SK-N-SH (cell line): ENCODE measurements at regions not wholly inside any gene's neighbourhood (a gene's known extent, or its start where the extent isn't known, plus 50 kb on each side); places are given as distances from the start of the nearest gene placed in this dataset.

ENCODE experiments used
- CTCF ChIA-PET: fragments of 300-600, 350-600 bp; formaldehyde crosslinking; extraction: SDS; loops from one replicate; lab custom pipeline; 2021; lab: Yijun Ruan, JAX
- POLR2A ChIA-PET: fragments of 350-600 bp; sonication (Branson Sonifier 250); formaldehyde crosslinking; extraction: SDS; loops from one replicate; lab custom pipeline; 2020; ENCODE audit warnings: antibody characterized with exemption, inconsistent platforms; lab: Yijun Ruan, JAX
- DNase-seq: peaks from one replicate; pipeline ENCODE4 v3.0.0; 2012
- H2AFZ ChIP-seq: fragments of 200-600 bp; sonication (generic); 2 replicates; pipeline ENCODE4 v1.8.1; 2016; ENCODE audit warnings: antibody characterized with exemption, mild to moderate bottlenecking, low read depth
- H3F3A ChIP-seq: fragments of 200-600 bp; sonication (generic); replicated peaks from 2 replicates; pipeline ENCODE3; 2016; ENCODE audit warnings: antibody characterized with exemption, mild to moderate bottlenecking; ENCODE audit not compliant: insufficient read depth
- H3K27ac ChIP-seq, 2 experiments: fragments of 200-500 bp in 1 of 2; fragments of 200-600 bp in 1 of 2; sonication (Bioruptor generic) in 1 of 2; sonication (generic), shearing (Covaris generic) in 1 of 2; 2 replicates each; pipeline versions ENCODE4 v1.5.1 to v1.6.1; 2014 to 2016; ENCODE audit warnings: low read depth in 2 of 2, inconsistent platforms in 1 of 2, low read length in 1 of 2, mild to moderate bottlenecking in 1 of 2, mixed read lengths in 1 of 2
- H3K27me3 ChIP-seq: fragments of 200-600 bp; sonication (generic), shearing (Covaris generic); 2 replicates; pipeline ENCODE4 v1.6.1; 2016; ENCODE audit warnings: mixed run types; ENCODE audit not compliant: insufficient read depth
- H3K36me3 ChIP-seq, 2 experiments: fragments of 200-500 bp in 1 of 2; fragments of 200-600 bp in 1 of 2; sonication (Bioruptor generic) in 1 of 2; sonication (generic) in 1 of 2; replicated peaks in 1 of 2; 2 replicates each; pipeline versions ENCODE3 to v1.5.1; 2014 to 2016; ENCODE audit warnings: low read length in 1 of 2, mild to moderate bottlenecking in 1 of 2; ENCODE audit not compliant: insufficient read depth in 2 of 2, control insufficient read depth in 1 of 2
- H3K4me1 ChIP-seq, 2 experiments: fragments of 200-500 bp in 1 of 2; fragments of 200-600 bp in 1 of 2; sonication (Bioruptor generic) in 1 of 2; sonication (generic), shearing (Covaris generic) in 1 of 2; 2 replicates each; pipeline versions ENCODE4 v1.5.1 to v1.6.1; 2014 to 2016; ENCODE audit warnings: low read depth in 1 of 2, low read length in 1 of 2, mixed run types in 1 of 2; ENCODE audit not compliant: insufficient read depth in 2 of 2, control insufficient read depth in 1 of 2
- H3K4me2 ChIP-seq: fragments of 200-600 bp; sonication (generic), shearing (Covaris generic); 2 replicates; pipeline ENCODE4 v1.6.1; 2017; ENCODE audit warnings: mixed run types
- H3K4me3 ChIP-seq, 2 experiments: fragments of 200-500 bp in 1 of 2; fragments of 200-600 bp in 1 of 2; sonication (Bioruptor generic) in 1 of 2; sonication (generic), shearing (Covaris generic) in 1 of 2; 2 replicates each; pipeline versions ENCODE4 v1.5.1 to v1.8.1; 2014 to 2016; ENCODE audit warnings: low read depth in 2 of 2, inconsistent platforms in 1 of 2, low read length in 1 of 2, mild to moderate bottlenecking in 1 of 2, mixed read lengths in 1 of 2, moderate library complexity in 1 of 2
- H3K79me2 ChIP-seq: fragments of 200-600 bp; sonication (generic); 2 replicates; pipeline ENCODE4 v1.8.1; 2017; ENCODE audit warnings: mild to moderate bottlenecking; ENCODE audit not compliant: insufficient read depth
- H3K9ac ChIP-seq: fragments of 200-600 bp; sonication (generic); 2 replicates; pipeline ENCODE4 v1.6.1; 2017; ENCODE audit warnings: mixed run types
- H3K9me2 ChIP-seq: fragments of 200-600 bp; sonication (generic); 2 replicates; pipeline ENCODE4 v1.6.1; 2017; ENCODE audit warnings: mixed run types
- H3K9me3 ChIP-seq: fragments of 200-600 bp; sonication (generic); 2 replicates; pipeline ENCODE4 v1.6.1; 2017; ENCODE audit warnings: mixed run types, mild to moderate bottlenecking, moderate library complexity
- H4K20me1 ChIP-seq: fragments of 200-600 bp; sonication (generic); 2 replicates; pipeline ENCODE4 v1.6.1; 2017; ENCODE audit warnings: mild to moderate bottlenecking, mixed run types; ENCODE audit not compliant: insufficient read depth
- CHD2 ChIP-seq: fragments of 150-350 bp; IDR thresholded peaks from 2 replicates; pipeline ENCODE4 v1.6.1; 2018; ENCODE audit warnings: low read length; ENCODE audit not compliant: partially characterized antibody
- EZH2phosphoT487 ChIP-seq: fragments of 200-600 bp; sonication (generic); IDR thresholded peaks from 2 replicates; pipeline ENCODE4 v1.6.1; 2017; ENCODE audit warnings: low read depth, mixed run types, mild to moderate bottlenecking, antibody characterized with exemption, moderate library complexity, borderline replicate concordance
- FOSL2 ChIP-seq: IDR thresholded peaks from 2 replicates; pipeline ENCODE4 v1.4.0; 2012; ENCODE audit warnings: low read depth, mild to moderate bottlenecking, moderate library complexity, borderline replicate concordance
- FOXM1 ChIP-seq: IDR thresholded peaks from 2 replicates; pipeline ENCODE4 v1.4.0; 2012; ENCODE audit warnings: low read depth, mild to moderate bottlenecking
- GABPA ChIP-seq: IDR thresholded peaks from 2 replicates; pipeline ENCODE4 v1.4.0; 2012; ENCODE audit warnings: low read depth, mild to moderate bottlenecking
- IRF3 ChIP-seq: fragments of 150-350 bp; IDR thresholded peaks from 2 replicates; pipeline ENCODE4 v1.6.1; 2016; ENCODE audit warnings: mild to moderate bottlenecking, low read depth, low read length
- JUND ChIP-seq: IDR thresholded peaks from 2 replicates; pipeline ENCODE4 v1.4.0; 2012
- MAX ChIP-seq: IDR thresholded peaks from 2 replicates; pipeline ENCODE4 v1.4.0; 2012; ENCODE audit warnings: low read depth
- MEF2A ChIP-seq: IDR thresholded peaks from 2 replicates; pipeline ENCODE4 v1.4.0; 2012; ENCODE audit warnings: low read depth, borderline replicate concordance
- MXI1 ChIP-seq: IDR thresholded peaks from 2 replicates; pipeline ENCODE4 v1.6.1; 2012; ENCODE audit warnings: mild to moderate bottlenecking, low read depth, low read length, improper control_type of control experiment
- POLR2AphosphoS5 ChIP-seq: IDR thresholded peaks from 2 replicates; pipeline ENCODE4 v1.6.1; 2012; ENCODE audit warnings: low read depth, low read length
- RAD21 ChIP-seq: IDR thresholded peaks from 2 replicates; pipeline ENCODE4 v1.6.1; 2012; ENCODE audit warnings: mild to moderate bottlenecking, low read length
- RCOR1 ChIP-seq: fragments of 150-350 bp; IDR thresholded peaks from 2 replicates; pipeline ENCODE4 v1.6.1; 2017; ENCODE audit warnings: antibody characterized with exemption, low read length
- REST ChIP-seq: IDR thresholded peaks from 2 replicates; pipeline ENCODE4 v1.6.1; 2012; ENCODE audit warnings: mild to moderate bottlenecking, low read depth, low read length, moderate library complexity
- RFX5 ChIP-seq: IDR thresholded peaks from 2 replicates; pipeline ENCODE4 v1.6.1; 2012; ENCODE audit warnings: mild to moderate bottlenecking, improper control_type of control experiment, low read length
- RXRA ChIP-seq: IDR thresholded peaks from 2 replicates; pipeline ENCODE4 v1.4.0; 2012; ENCODE audit warnings: low read depth, mild to moderate bottlenecking, borderline replicate concordance
- SIN3A ChIP-seq: IDR thresholded peaks from 2 replicates; pipeline ENCODE4 v1.6.1; 2012; ENCODE audit warnings: low read depth, mild to moderate bottlenecking, low read length, moderate library complexity, borderline replicate concordance
- SMC3 ChIP-seq: IDR thresholded peaks from 2 replicates; pipeline ENCODE4 v1.6.1; 2012; ENCODE audit warnings: low read depth, low read length, improper control_type of control experiment
- TAF1 ChIP-seq: IDR thresholded peaks from 2 replicates; pipeline ENCODE4 v1.6.1; 2012; ENCODE audit warnings: low read depth, mild to moderate bottlenecking, low read length, moderate library complexity, borderline replicate concordance
- TEAD4 ChIP-seq: IDR thresholded peaks from 2 replicates; pipeline ENCODE4 v1.4.0; 2012; ENCODE audit warnings: mild to moderate bottlenecking, borderline replicate concordance; ENCODE audit not compliant: insufficient read depth
- USF1 ChIP-seq: IDR thresholded peaks from 2 replicates; pipeline ENCODE4 v1.4.0; 2012; ENCODE audit warnings: low read depth, borderline replicate concordance
- USF2 ChIP-seq: fragments of 150-350 bp; IDR thresholded peaks from 2 replicates; pipeline ENCODE4 v1.6.1; 2017; ENCODE audit warnings: antibody characterized with exemption, low read length, low read depth, borderline replicate concordance
- YY1 ChIP-seq: IDR thresholded peaks from 2 replicates; pipeline ENCODE4 v1.4.0; 2012; ENCODE audit warnings: low read depth, mild to moderate bottlenecking
- WGBS: methylation state at CpG from one replicate; pipeline ENCODE4 v1.1.6; 2017; ENCODE audit warnings: low lambda C conversion rate; 5-methylcytosine and 5-hydroxymethylcytosine counted together

- DNase-seq: no peak
- no peak overlapping the region for H3K27ac ChIP-seq
- H3F3A ChIP-seq: no peaks in the 10 kb centered on the region
- H3K9ac ChIP-seq: no peak overlapping the region
- H3K36me3 ChIP-seq: no peaks in the 10 kb centered on the region
- H3K9me3 ChIP-seq: no peaks in the 10 kb centered on the region
- no peak overlapping the region for H3K4me3 ChIP-seq
- H3K79me2 ChIP-seq: no peaks in the 10 kb centered on the region
- H2AFZ ChIP-seq: no peak overlapping the region
- no peaks in the 10 kb centered on the region for H3K9me2 ChIP-seq
- H4K20me1 ChIP-seq: no peaks in the 10 kb centered on the region
- no peaks in the 10 kb centered on the region for H3K4me1 ChIP-seq
- no peak for TF ChIP-seq MXI1
- no peak for TF ChIP-seq REST
- no peak for TF ChIP-seq RXRA
- no peak for TF ChIP-seq RFX5
- no peak for TF ChIP-seq TEAD4
- no peak for TF ChIP-seq GABPA
- TF ChIP-seq RAD21: no peak
- TF ChIP-seq SMC3: no peak
- no peak for TF ChIP-seq CHD2
- TF ChIP-seq EZH2phosphoT487: no peak
- no peak for TF ChIP-seq FOXM1
- no peak for TF ChIP-seq YY1
- H3K27me3 ChIP-seq: no peaks in the 10 kb centered on the region
- H3K4me2 ChIP-seq: no peak overlapping the region
- ChIA-PET CTCF (no interaction called here), POLR2A (no interaction called here)
- 65% methylated on average over 5 of the region's 16 CpGs for WGBS
Measured at GRCh38 chr3:31181661-31182060, 287.2 kb upstream of the GADL1 start.

- Histone ChIP-seq H3K36me3 (no peaks in the 10 kb centered on the region), H3K27ac (no peak overlapping the region), H3K9me2 (no peaks in the 10 kb centered on the region), H3K4me3 (no peak overlapping the region), H3K27me3 (no peaks in the 10 kb centered on the region), H3K4me2 (no peak overlapping the region), H3K9ac (no peak overlapping the region), H3K9me3 (no peaks in the 10 kb centered on the region), H3F3A (no peaks in the 10 kb centered on the region), H2AFZ (no peak overlapping the region), H3K4me1 (no peaks in the 10 kb centered on the region), H4K20me1 (no peaks in the 10 kb centered on the region), H3K79me2 (no peaks in the 10 kb centered on the region)
- ChIA-PET CTCF (interaction anchor here (0.7 kb wide), 1 partner anchor 21 kb away, joined by 3 read pairs; no protein-coding TSS in a partner anchor), POLR2A (no interaction called here)
- 16% methylated on average over 1 of the region's 1 CpG for whole genome bisulfite sequencing
- no peak for DNase-seq
- TF ChIP-seq EZH2phosphoT487 (no peak), GABPA (no peak), CHD2 (no peak), TEAD4 (no peak), USF2 (no peak), JUND (no peak), MEF2A (no peak), IRF3 (no peak), FOSL2 (no peak), MAX (no peak), SMC3 (no peak), USF1 (no peak), POLR2AphosphoS5 (no peak), SIN3A (no peak), RCOR1 (no peak), TAF1 (no peak), RFX5 (no peak)
Measured at GRCh38 chr3:31182661-31183060, 288.2 kb upstream of the GADL1 start.
